H9 (cell line): ENCODE measurements at regions not wholly inside any gene's neighbourhood (a gene's known extent, or its start where the extent isn't known, plus 50 kb on each side); places are given as distances from the start of the nearest gene placed in this dataset.
A peak's percentile ranks its signal among the peaks of the same experiment; 100 is the strongest.

Source experiments
- DNase-seq: peaks from one replicate; pipeline ENCODE4 v3.0.0-alpha.2; 2017
- H2AFZ ChIP-seq: one replicate; pipeline ENCODE4 v1.6.1; 2013; ENCODE audit warnings: mild to moderate bottlenecking, low read length, control low read depth, moderate library complexity
- H2AK5ac ChIP-seq: 2 replicates; pipeline ENCODE4 v1.6.1; 2013; ENCODE audit warnings: low read length, control low read depth, mixed read lengths; ENCODE audit not compliant: insufficient read length
- H2BK120ac ChIP-seq: one replicate; pipeline ENCODE4 v1.6.1; 2013; ENCODE audit warnings: low read depth, mild to moderate bottlenecking, low read length, control low read depth, inconsistent platforms; ENCODE audit not compliant: poor library complexity, severe bottlenecking
- H2BK12ac ChIP-seq: 2 replicates; pipeline ENCODE4 v1.6.1; 2013; ENCODE audit warnings: low read length, control low read depth, mixed read lengths, low read depth; ENCODE audit not compliant: insufficient read length
- H2BK15ac ChIP-seq: 2 replicates; pipeline ENCODE4 v1.6.1; 2013; ENCODE audit warnings: low read depth, low read length, control low read depth
- H2BK20ac ChIP-seq: one replicate; pipeline ENCODE4 v1.6.1; 2013; ENCODE audit warnings: low read depth, mild to moderate bottlenecking, low read length, control low read depth, inconsistent platforms; ENCODE audit not compliant: poor library complexity, severe bottlenecking
- H2BK5ac ChIP-seq: 2 replicates; pipeline ENCODE4 v1.6.1; 2013; ENCODE audit warnings: low read length, control low read depth, mixed read lengths; ENCODE audit not compliant: insufficient read length
- H3K14ac ChIP-seq: 2 replicates; pipeline ENCODE4 v1.6.1; 2013; ENCODE audit warnings: low read length, control low read depth; ENCODE audit not compliant: insufficient read depth
- H3K18ac ChIP-seq: 2 replicates; pipeline ENCODE4 v1.6.1; 2013; ENCODE audit warnings: low read depth, mild to moderate bottlenecking, mixed read lengths, low read length, control low read depth; ENCODE audit not compliant: insufficient read length
- H3K23ac ChIP-seq: 2 replicates; pipeline ENCODE4 v1.6.1; 2013; ENCODE audit warnings: low read length, control low read depth, mixed read lengths, low read depth; ENCODE audit not compliant: insufficient read length
- H3K23me2 ChIP-seq: 2 replicates; pipeline ENCODE4 v1.6.1; 2013; ENCODE audit warnings: low read depth, mild to moderate bottlenecking, mixed read lengths, low read length, control low read depth; ENCODE audit not compliant: insufficient read length, poor library complexity, severe bottlenecking
- H3K27ac ChIP-seq: 2 replicates; pipeline ENCODE4 v1.5.1; 2013; ENCODE audit warnings: low read length, control low read depth, mixed read lengths, low read depth; ENCODE audit not compliant: insufficient read length
- H3K27me3 ChIP-seq: 2 replicates; pipeline ENCODE4 v1.6.1; 2013; ENCODE audit warnings: low read length, control low read depth, inconsistent platforms; ENCODE audit not compliant: insufficient read depth
- H3K4ac ChIP-seq: 2 replicates; pipeline ENCODE4 v1.6.1; 2013; ENCODE audit warnings: low read depth, mild to moderate bottlenecking, control low read depth, inconsistent platforms, low read length, moderate library complexity
- H3K4me1 ChIP-seq: 2 replicates; pipeline ENCODE4 v1.6.1; 2013; ENCODE audit warnings: low read length, control low read depth, inconsistent platforms; ENCODE audit not compliant: insufficient read depth
- H3K4me2 ChIP-seq: 2 replicates; pipeline ENCODE4 v1.6.1; 2013; ENCODE audit warnings: low read length, control low read depth, mixed read lengths; ENCODE audit not compliant: insufficient read length, insufficient read depth
- H3K56ac ChIP-seq: 2 replicates; pipeline ENCODE4 v1.6.1; 2013; ENCODE audit warnings: low read depth, mild to moderate bottlenecking, mixed read lengths, low read length, control low read depth; ENCODE audit not compliant: insufficient read length
- H3K79me1 ChIP-seq: 2 replicates; pipeline ENCODE4 v1.6.1; 2013; ENCODE audit warnings: low read depth, mild to moderate bottlenecking, moderate library complexity, low read length, control low read depth, inconsistent platforms; ENCODE audit not compliant: insufficient read depth, poor library complexity, severe bottlenecking
- H3K79me2 ChIP-seq: 2 replicates; pipeline ENCODE4 v1.6.1; 2013; ENCODE audit warnings: low read length, control low read depth, inconsistent platforms; ENCODE audit not compliant: insufficient read depth
- H3K9ac ChIP-seq: 2 replicates; pipeline ENCODE4 v1.6.1; 2013; ENCODE audit warnings: low read length, control low read depth, mixed read lengths; ENCODE audit not compliant: insufficient read length; ENCODE audit errors: extremely low read depth
- H3K9me3 ChIP-seq: one replicate; pipeline ENCODE4 v1.6.1; 2013; ENCODE audit warnings: low read depth, low read length, inconsistent platforms; ENCODE audit not compliant: control insufficient read depth
- H3T11ph ChIP-seq: one replicate; pipeline ENCODE4 v1.6.1; 2013; ENCODE audit warnings: mild to moderate bottlenecking, low read length, control low read depth, inconsistent platforms
- H4K20me1 ChIP-seq: one replicate; pipeline ENCODE4 v1.6.1; 2013; ENCODE audit not compliant: control insufficient read depth, insufficient read length, insufficient read depth
- H4K5ac ChIP-seq: 2 replicates; pipeline ENCODE4 v1.6.1; 2013; ENCODE audit warnings: low read depth, mild to moderate bottlenecking, mixed read lengths, low read length, control low read depth; ENCODE audit not compliant: insufficient read length
- H4K8ac ChIP-seq: replicated peaks from 2 replicates; pipeline ENCODE4 v1.6.1; 2013; ENCODE audit warnings: low read length, control low read depth, mixed read lengths, low read depth; ENCODE audit not compliant: insufficient read length
- H4K91ac ChIP-seq: 2 replicates; pipeline ENCODE4 v1.6.1; 2013; ENCODE audit warnings: low read depth, mild to moderate bottlenecking, moderate library complexity, mixed read lengths, low read length, control low read depth; ENCODE audit not compliant: insufficient read length
- H3K27ac Mint-ChIP-seq, 3 experiments: 2 replicates in 2 of 3; 3 replicates in 1 of 3; pipeline ENCODE4 v1.8.0; 2020 to 2021; ENCODE audit warnings: mixed read lengths in 3 of 3, mild to moderate bottlenecking in 1 of 3, moderate library complexity in 1 of 3
- H3K27me3 Mint-ChIP-seq: 2 replicates; pipeline ENCODE4 v1.8.0; 2021; ENCODE audit warnings: low read depth, mild to moderate bottlenecking, moderate library complexity, mixed read lengths
- H3K36me3 Mint-ChIP-seq, 3 experiments: 2 replicates in 2 of 3; 3 replicates in 1 of 3; pipeline ENCODE4 v1.8.0; 2020 to 2021; ENCODE audit warnings: low read depth in 3 of 3, mixed read lengths in 3 of 3; ENCODE audit not compliant: insufficient read depth in 1 of 3
- H3K4me1 Mint-ChIP-seq, 2 experiments: 2 replicates each; pipeline ENCODE4 v1.8.0; 2020; ENCODE audit warnings: mixed read lengths in 2 of 2
- H3K4me3 Mint-ChIP-seq, 2 experiments: 2 replicates in 1 of 2; 3 replicates in 1 of 2; pipeline ENCODE4 v1.8.0; 2020 to 2021; ENCODE audit warnings: mild to moderate bottlenecking in 2 of 2, mixed read lengths in 2 of 2, moderate library complexity in 1 of 2
- H3K9me3 Mint-ChIP-seq, 2 experiments: 2 replicates in 1 of 2; 3 replicates in 1 of 2; pipeline ENCODE4 v1.8.0; 2020; ENCODE audit warnings: mild to moderate bottlenecking in 2 of 2, mixed read lengths in 2 of 2, moderate library complexity in 1 of 2
- CTCF ChIP-seq: fragments of 200-600 bp; sonication (generic); conservative IDR thresholded peaks from 3 replicates; pipeline ENCODE4 v1.8.0; 2021; ENCODE audit warnings: antibody characterized with exemption, mild to moderate bottlenecking

GRCh38 chr5:89844548-89844947, 565.0 kb downstream of the CETN3 start:
- Histone ChIP-seq H2BK12ac (no peak overlapping the region), H4K20me1 (no peaks in the 10 kb centered on the region), H3K9ac (no peak overlapping the region), H3K4ac (no peak overlapping the region), H2BK120ac (no peak overlapping the region), H2AK5ac (no peak overlapping the region), H3K9me3 (no peaks in the 10 kb centered on the region), H3K4me1 (peaks cover 6% of the 10 kb centered on the region; the same call in 1 of the 2 replicates), H3K23ac (no peak overlapping the region), H2BK20ac (no peak overlapping the region), H3K27ac (no peak overlapping the region), H2AFZ (no peak overlapping the region), H2BK5ac (no peak overlapping the region), H3K79me2 (no peaks in the 10 kb centered on the region), H3T11ph (no peak overlapping the region), H4K8ac (no peak overlapping the region), H3K14ac (no peak overlapping the region), H3K79me1 (no peaks in the 10 kb centered on the region), H3K23me2 (no peaks in the 10 kb centered on the region), H3K4me2 (no peak overlapping the region), H4K91ac (no peak overlapping the region), H3K27me3 (no peaks in the 10 kb centered on the region), H2BK15ac (no peak overlapping the region), H3K18ac (no peak overlapping the region), H4K5ac (no peak overlapping the region), H3K56ac (no peak overlapping the region)
- peaks cover 27 to 42% of the 10 kb centered on the region in 2 experiments for H3K4me1 Mint-ChIP-seq
- peak; percentile 35 for DNase-seq
- H3K4me3 Mint-ChIP-seq: no peak overlapping the region; a peak in 1 of 5 replicates
- TF ChIP-seq CTCF: 0 out of 3 replicates have a peak, but pooled peaks have one; percentile 9
- H3K27ac Mint-ChIP-seq: peak overlapping the region in 1 of 3 experiments; percentile 81; a peak in 1 of 7 replicates
- no peaks in the 10 kb centered on the region for H3K9me3 Mint-ChIP-seq
- no peaks in the 10 kb centered on the region for H3K27me3 Mint-ChIP-seq
- no peaks in the 10 kb centered on the region for H3K36me3 Mint-ChIP-seq
